Neural cell (in vitro differentiated cells): ENCODE measurements at regions not wholly inside any gene's neighbourhood (a gene's known extent, or its start where the extent isn't known, plus 50 kb on each side); places are given as distances from the start of the nearest gene placed in this dataset.

Source experiments
- CTCF ChIP-seq: fragments of 450-650 bp; IDR thresholded peaks from 2 replicates; pipeline ENCODE4 v1.5.1; 2014; ENCODE audit warnings: antibody characterized with exemption, mild to moderate bottlenecking, moderate library complexity; ENCODE audit not compliant: poor library complexity, severe bottlenecking
- MXI1 ChIP-seq: fragments of 450-650 bp; conservative IDR thresholded peaks from 2 replicates; pipeline ENCODE4 v1.6.1; 2014; ENCODE audit warnings: antibody characterized with exemption, mild to moderate bottlenecking; ENCODE audit not compliant: poor library complexity, severe bottlenecking
- POLR2AphosphoS5 ChIP-seq: IDR thresholded peaks from 2 replicates; pipeline ENCODE4 v1.6.1; 2012
- REST ChIP-seq: IDR thresholded peaks from 2 replicates; pipeline ENCODE4 v1.6.1; 2012; ENCODE audit warnings: borderline replicate concordance

DNA sequence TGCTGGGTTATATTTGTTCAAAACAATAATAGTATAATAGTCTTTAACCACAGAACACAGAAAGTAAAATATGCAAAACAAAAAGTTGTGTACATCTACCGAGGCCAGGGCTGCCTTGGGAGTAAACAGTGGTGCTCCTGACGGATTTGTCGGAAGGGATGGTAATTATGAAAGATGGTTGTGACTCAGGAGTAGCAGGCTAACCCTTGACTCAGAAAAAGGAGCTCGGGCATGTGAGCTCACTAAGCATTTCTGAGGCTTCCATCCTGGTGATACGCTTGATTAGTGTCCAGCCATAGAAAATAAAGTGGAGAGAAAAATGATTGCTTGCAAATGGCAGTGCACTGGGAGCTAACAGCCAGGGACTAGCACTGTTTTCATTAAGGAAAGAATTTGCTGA lies 53.2 kb upstream of the SPANXB1 start:
- TF ChIP-seq CTCF (no peak), REST (no peak), MXI1 (no peak), POLR2AphosphoS5 (no peak)
